Left ventricle myocardium inferior (tissue), 1 donor: ENCODE measurements at regions not wholly inside any gene's neighbourhood (a gene's known extent, or its start where the extent isn't known, plus 50 kb on each side); places are given as distances from the start of the nearest gene placed in this dataset.

Experiments used
- DNase-seq: peaks from one replicate; pipeline ENCODE4 v3.0.0-alpha.2; 2020
- H3K27ac ChIP-seq: fragments of 200-600 bp; replicated peaks from 2 replicates; pipeline ENCODE4 v1.8.0; 2021
- H3K27me3 ChIP-seq: fragments of 200-600 bp; 2 replicates; pipeline ENCODE4 v1.8.0; 2021; ENCODE audit warnings: low read depth
- H3K36me3 ChIP-seq: fragments of 200-600 bp; 2 replicates; pipeline ENCODE4 v1.8.0; 2021
- H3K4me1 ChIP-seq: fragments of 200-600 bp; 2 replicates; pipeline ENCODE4 v1.8.0; 2021
- H3K4me3 ChIP-seq: fragments of 200-600 bp; 2 replicates; pipeline ENCODE4 v1.8.0; 2021; ENCODE audit warnings: mild to moderate bottlenecking, moderate library complexity
- H3K9me3 ChIP-seq: fragments of 200-600 bp; replicated peaks from 2 replicates; pipeline ENCODE4 v1.8.0; 2021
- CTCF ChIP-seq: fragments of 200-600 bp; IDR thresholded peaks from 2 replicates; pipeline ENCODE4 v1.8.0; 2021; ENCODE audit warnings: antibody characterized with exemption, mild to moderate bottlenecking, borderline replicate concordance
- intact Hi-C: fragments of 100-400 bp; cut with micrococcal nuclease; formaldehyde crosslinking; loops from one replicate; pipeline ENCODE4 v1.11.0; 2022
- donor health status: DM: no; HTN: yes; CAD: no; lungs with severe emphysema.

- TF ChIP-seq CTCF: no peak
- no peaks in the 10 kb centered on the region for H3K36me3 ChIP-seq
- H3K4me1 ChIP-seq: no peaks in the 10 kb centered on the region
- H3K4me3 ChIP-seq: no peak overlapping the region
- H3K9me3 ChIP-seq: no peaks in the 10 kb centered on the region
- H3K27ac ChIP-seq: no peak overlapping the region
- no peak for DNase-seq
- no peaks in the 10 kb centered on the region for H3K27me3 ChIP-seq
- intact Hi-C loops: no loop called here
Measured at GRCh38 chr3:56870436-56870835, 68.7 kb upstream of the ARHGEF3 start.

DNA sequence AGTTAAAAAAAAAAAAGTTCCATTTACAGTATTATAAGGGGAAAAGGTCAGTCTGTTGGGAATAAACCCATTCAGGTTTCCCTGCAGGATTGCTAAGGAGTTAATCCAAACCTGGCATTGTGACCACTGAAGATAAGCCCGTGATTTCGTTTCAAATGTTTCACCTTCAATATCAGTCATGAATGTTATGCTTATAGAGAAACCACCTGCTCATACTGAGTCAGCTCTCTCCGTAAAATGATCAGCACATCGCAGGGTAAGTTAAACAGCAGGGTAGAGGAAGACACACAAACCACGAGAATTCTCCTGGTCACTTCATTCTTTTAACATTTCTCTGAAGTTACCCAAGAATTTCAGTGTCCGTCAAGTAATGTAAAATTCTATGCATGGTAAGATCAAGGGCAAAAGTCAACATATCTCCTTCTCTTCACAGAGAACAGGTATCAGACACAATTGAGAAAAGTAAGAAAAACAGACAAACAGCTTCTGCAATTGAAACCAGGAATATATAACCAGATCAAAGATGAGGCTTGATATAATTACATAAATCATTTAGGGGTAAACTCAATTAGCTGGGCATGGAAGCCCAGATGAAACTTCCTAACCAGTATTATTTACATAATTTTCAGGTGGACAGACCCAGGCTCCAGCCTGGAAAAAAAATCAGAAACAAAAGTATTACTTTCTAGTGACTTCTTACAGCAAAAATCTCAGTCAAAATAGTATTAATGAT is 67.6 kb upstream of the ARHGEF3 start:
- no peak overlapping the region for H3K4me3 ChIP-seq
- no peak overlapping the region for H3K27ac ChIP-seq
- no peak for TF ChIP-seq CTCF
- intact Hi-C loops: no loop called here
- no peaks in the 10 kb centered on the region for H3K4me1 ChIP-seq
- H3K9me3 ChIP-seq: no peaks in the 10 kb centered on the region
- DNase-seq: no peak
- no peaks in the 10 kb centered on the region for H3K36me3 ChIP-seq
- no peaks in the 10 kb centered on the region for H3K27me3 ChIP-seq

DNA sequence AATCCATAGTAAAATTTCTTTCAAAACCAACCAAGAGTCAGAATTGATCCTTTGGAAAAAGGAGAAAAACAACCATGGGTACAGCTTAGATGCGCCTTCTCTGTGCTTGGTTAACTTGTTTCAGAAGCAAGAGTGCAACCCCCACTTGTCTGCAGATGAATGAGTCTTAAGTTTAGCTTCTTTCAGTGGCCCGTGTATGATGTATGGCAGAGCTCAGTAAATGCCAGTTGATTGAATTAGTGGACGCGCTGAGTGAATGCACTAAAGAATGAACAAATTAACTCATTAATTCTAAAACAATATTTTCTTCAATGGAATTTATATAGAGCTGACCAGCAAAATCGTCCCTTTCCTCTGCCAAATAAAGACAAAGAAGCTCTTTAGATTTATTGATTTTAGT is 67.0 kb upstream of the ARHGEF3 start:
- no peak overlapping the region for H3K4me3 ChIP-seq
- intact Hi-C loops: no loop called here

DNA sequence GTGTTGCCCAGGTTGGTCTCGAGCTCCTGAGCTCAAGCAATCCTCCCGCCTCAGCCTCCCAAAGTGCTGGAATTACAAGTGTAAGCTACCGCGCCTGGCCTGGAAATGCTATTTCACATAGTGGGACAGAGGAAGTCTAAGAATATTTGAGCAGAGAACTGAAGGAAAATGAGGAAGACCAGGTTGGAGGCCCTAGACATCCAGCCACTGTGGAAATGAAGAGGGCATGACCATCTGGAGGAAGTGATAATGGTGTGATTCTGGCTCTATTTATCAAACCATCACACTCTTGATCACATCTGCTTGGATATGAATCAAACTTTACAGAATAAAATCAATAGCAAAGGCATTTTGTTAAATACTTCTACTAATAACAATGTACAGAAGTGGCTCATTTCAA is 65.9 kb upstream of the ARHGEF3 start:
- no peak overlapping the region for H3K27ac ChIP-seq
- no peak for DNase-seq
- intact Hi-C loops: no loop called here
- no peaks in the 10 kb centered on the region for H3K36me3 ChIP-seq
- TF ChIP-seq CTCF: no peak
- H3K27me3 ChIP-seq: no peaks in the 10 kb centered on the region
- no peaks in the 10 kb centered on the region for H3K9me3 ChIP-seq
- H3K4me1 ChIP-seq: peaks cover under 1% of the 10 kb centered on the region
- H3K4me3 ChIP-seq: no peak overlapping the region

More for the DNA sequence above, 67.0 kb upstream of the ARHGEF3 start:
- Histone ChIP-seq H3K9me3 (no peaks in the 10 kb centered on the region), H3K36me3 (no peaks in the 10 kb centered on the region), H3K4me1 (no peaks in the 10 kb centered on the region), H3K27ac (no peak overlapping the region), H3K27me3 (no peaks in the 10 kb centered on the region)
- TF ChIP-seq CTCF: no peak
- no peak for DNase-seq

- Histone ChIP-seq H3K9me3 (no peaks in the 10 kb centered on the region), H3K4me3 (no peak overlapping the region), H3K36me3 (no peaks in the 10 kb centered on the region), H3K27me3 (no peaks in the 10 kb centered on the region), H3K27ac (no peak overlapping the region), H3K4me1 (peaks cover 7% of the 10 kb centered on the region)
- TF ChIP-seq CTCF: no peak
- DNase-seq: no peak
- intact Hi-C loops: no loop called here
Measured at GRCh38 chr3:56864918-56865524, 63.3 kb upstream of the ARHGEF3 start.
